AG10803 (cell line): ENCODE measurements at regions not wholly inside any gene's neighbourhood (a gene's known extent, or its start where the extent isn't known, plus 50 kb on each side); places are given as distances from the start of the nearest gene placed in this dataset.

Experiments
- DNase-seq: peaks from one replicate; pipeline ENCODE4 v3.0.0; 2010; ENCODE audit warnings: low read depth
- H3K4me3 ChIP-seq: 2 replicates; pipeline ENCODE4 v1.5.1; 2011; ENCODE audit warnings: mild to moderate bottlenecking, low read length, control low read depth
- TF ChIP-seq, protein P1 (sequence below): conservative IDR thresholded peaks from 2 replicates; pipeline ENCODE4 v1.5.1; 2011; ENCODE audit warnings: mild to moderate bottlenecking, low read length, control low read depth, inconsistent platforms

DNA sequence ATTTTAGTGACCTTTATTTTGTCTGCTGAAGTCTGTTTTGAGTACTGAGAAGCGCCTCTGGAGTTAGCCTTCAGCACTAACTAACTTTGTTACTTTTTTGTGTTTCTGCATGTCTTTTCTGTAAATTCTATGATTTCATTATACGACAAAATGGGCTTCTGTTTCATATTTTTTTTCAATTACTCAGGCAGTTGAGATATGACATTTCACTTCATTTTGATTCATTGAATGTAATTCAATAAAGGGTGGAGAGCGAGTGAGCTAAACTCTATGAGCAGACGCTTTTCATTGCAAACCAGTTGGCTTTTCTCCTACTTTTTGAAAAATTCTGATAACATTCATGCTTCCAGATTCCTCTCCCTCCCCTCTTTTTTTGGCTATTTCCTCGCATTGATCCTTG is 84.4 kb upstream of the KCNH8 start:
- no peak overlapping the region for H3K4me3 ChIP-seq
- no peak for DNase-seq
- TF ChIP-seq, protein P1, sequence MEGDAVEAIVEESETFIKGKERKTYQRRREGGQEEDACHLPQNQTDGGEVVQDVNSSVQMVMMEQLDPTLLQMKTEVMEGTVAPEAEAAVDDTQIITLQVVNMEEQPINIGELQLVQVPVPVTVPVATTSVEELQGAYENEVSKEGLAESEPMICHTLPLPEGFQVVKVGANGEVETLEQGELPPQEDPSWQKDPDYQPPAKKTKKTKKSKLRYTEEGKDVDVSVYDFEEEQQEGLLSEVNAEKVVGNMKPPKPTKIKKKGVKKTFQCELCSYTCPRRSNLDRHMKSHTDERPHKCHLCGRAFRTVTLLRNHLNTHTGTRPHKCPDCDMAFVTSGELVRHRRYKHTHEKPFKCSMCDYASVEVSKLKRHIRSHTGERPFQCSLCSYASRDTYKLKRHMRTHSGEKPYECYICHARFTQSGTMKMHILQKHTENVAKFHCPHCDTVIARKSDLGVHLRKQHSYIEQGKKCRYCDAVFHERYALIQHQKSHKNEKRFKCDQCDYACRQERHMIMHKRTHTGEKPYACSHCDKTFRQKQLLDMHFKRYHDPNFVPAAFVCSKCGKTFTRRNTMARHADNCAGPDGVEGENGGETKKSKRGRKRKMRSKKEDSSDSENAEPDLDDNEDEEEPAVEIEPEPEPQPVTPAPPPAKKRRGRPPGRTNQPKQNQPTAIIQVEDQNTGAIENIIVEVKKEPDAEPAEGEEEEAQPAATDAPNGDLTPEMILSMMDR: no peak

DNA sequence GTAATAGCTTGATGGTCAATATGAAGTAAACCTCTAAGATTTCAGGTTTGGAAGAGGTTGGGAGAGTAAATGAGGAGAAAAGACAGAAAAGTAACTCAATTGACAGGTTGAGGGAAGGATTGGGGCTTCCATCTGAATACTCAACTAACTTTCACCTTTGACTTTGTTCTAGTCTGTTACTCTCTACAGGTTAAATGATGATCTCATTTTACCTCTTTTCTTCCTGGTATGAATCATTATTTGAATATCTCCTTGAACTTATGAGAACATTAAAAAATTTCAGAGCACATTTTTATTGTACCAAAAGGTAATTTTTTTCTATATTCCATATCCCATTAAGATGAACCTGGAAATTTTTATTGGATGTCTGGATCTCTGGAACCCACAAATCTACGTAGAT is 87.9 kb upstream of the KCNH8 start:
- no peak overlapping the region for H3K4me3 ChIP-seq
- TF ChIP-seq, protein P1: no peak
- no peak for DNase-seq

GRCh38 chr3:19052874-19053273 is 95.4 kb upstream of the KCNH8 start:
- no peak overlapping the region for H3K4me3 ChIP-seq
- DNase-seq: no peak
- TF ChIP-seq, protein P1: no peak

DNA sequence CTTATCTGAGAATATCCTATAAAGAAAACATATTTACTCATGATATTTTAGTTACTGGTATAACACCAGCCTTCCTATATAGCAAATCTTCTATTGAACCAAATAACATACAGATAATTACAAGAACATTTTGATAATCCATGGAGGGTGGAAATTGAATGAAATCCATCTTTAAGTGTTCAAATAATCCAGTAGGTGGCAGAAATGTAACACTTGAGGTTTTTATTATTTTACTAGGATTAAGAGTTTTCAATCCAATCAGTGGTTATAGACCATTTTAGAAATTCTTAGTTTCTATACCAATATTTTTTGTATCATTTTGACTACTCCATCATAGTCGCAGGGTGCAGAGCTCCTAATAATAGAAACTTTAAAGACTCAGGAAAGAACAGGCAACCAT is 101.9 kb upstream of the KCNH8 start:
- H3K4me3 ChIP-seq: no peak overlapping the region
- TF ChIP-seq, protein P1: no peak
- no peak for DNase-seq

GRCh38 chr3:19030522-19030839 is 117.8 kb upstream of the KCNH8 start:
- DNase-seq: no peak
- TF ChIP-seq, protein P1: no peak
- H3K4me3 ChIP-seq: no peak overlapping the region

DNA sequence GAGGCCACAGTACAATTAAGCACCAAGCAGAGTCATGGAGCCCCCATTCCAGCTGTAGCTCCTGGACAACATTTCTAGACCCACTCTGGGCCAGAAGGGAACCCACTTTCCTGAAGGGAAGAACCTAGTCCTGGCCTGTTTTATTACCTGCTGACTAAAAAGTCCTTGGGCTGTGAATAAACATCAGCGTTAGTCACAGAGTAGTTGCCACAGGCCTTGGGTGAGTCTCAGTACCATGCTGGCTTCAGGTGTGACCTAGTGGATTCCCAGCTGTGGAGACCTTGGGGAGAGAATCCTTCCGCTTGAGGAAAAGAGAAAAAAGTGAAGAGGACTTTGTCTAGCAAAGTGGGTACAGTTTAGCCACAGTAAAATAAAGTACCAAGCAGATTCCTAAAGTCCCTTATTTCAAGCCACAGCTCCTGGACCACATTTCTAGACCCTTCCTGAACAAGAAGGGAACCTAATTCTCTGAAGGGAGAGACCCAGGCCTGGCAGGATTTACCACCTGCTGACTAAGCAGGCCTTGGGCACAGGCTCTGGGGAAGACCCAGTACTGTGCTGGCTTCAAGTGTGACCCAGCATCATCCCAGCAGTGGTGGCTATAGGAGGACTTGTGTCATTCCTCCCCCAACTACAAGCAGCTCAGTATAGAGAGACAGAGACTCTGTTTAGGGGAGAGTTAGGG is 118.3 kb upstream of the KCNH8 start:
- H3K4me3 ChIP-seq: no peak overlapping the region
- no peak for DNase-seq
- TF ChIP-seq, protein P1: no peak

DNA sequence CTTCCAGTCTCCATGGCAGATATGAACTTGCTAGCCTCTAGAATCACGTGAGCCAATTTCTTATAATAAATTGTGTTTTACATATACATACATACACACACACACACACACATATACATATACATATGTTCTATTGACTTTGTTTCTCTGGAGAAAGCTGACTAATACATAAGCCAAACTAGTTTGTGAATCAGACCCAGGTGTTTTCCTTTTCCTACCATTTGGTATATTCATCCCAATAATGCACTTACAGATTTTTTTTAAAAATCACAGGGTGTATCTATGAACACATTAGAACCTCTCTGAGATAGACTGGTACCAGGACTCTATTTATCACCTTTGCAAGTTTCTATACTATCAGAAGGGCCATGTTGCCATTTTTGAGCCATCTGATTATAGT is 122.9 kb upstream of the KCNH8 start:
- no peak overlapping the region for H3K4me3 ChIP-seq
- DNase-seq: no peak
- TF ChIP-seq, protein P1: no peak
